ENCODE measurements at regions not wholly inside any gene's neighbourhood (a gene's known extent, or its start where the extent isn't known, plus 50 kb on each side); places are given as distances from the start of the nearest gene placed in this dataset.
"Not testable (repeated sequence)": the region's sequence is repeated elsewhere in the genome, so short reads cannot be mapped to it uniquely, and the experiment has no call there.

- POLR2A ChIA-PET = interaction anchor here (1.4 kb wide), 1 partner anchor 20 kb away, joined by 4 read pairs; no protein-coding TSS in a partner anchor
- DNase-seq (ENCODE audit: low read depth, low spot score) = no peak
- no peak overlapping the region for H3K4me3 ChIP-seq (replicated peaks in 1 of 2; ENCODE audit: low read depth in 1 of 2, low read length in 2 of 2)
- H3K9ac ChIP-seq (ENCODE audit: low read length) = no peak overlapping the region
- H3K9me2 ChIP-seq (ENCODE audit: insufficient read depth) = no peaks in the 10 kb centered on the region
- H3K4me1 ChIP-seq (ENCODE audit: control insufficient read depth in 1 of 2, insufficient read depth in 2 of 2, low read length in 2 of 2) = no peaks in the 10 kb centered on the region
- no TSS peak for BruUV-seq (replicated peaks)
- no peak for ATAC-seq
- no peak overlapping the region for H3K4me2 ChIP-seq (ENCODE audit: low read length)
- no peaks in the 10 kb centered on the region for H4K20me1 ChIP-seq (ENCODE audit: insufficient read depth)
- intact Hi-C loops (cut with micrococcal nuclease) = no loop called here
- TF ChIP-seq, protein P1, sequence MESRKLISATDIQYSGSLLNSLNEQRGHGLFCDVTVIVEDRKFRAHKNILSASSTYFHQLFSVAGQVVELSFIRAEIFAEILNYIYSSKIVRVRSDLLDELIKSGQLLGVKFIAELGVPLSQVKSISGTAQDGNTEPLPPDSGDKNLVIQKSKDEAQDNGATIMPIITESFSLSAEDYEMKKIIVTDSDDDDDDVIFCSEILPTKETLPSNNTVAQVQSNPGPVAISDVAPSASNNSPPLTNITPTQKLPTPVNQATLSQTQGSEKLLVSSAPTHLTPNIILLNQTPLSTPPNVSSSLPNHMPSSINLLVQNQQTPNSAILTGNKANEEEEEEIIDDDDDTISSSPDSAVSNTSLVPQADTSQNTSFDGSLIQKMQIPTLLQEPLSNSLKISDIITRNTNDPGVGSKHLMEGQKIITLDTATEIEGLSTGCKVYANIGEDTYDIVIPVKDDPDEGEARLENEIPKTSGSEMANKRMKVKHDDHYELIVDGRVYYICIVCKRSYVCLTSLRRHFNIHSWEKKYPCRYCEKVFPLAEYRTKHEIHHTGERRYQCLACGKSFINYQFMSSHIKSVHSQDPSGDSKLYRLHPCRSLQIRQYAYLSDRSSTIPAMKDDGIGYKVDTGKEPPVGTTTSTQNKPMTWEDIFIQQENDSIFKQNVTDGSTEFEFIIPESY (IDR thresholded peaks at IDR 0.05; ENCODE audit: extremely low read depth, insufficient replicate concordance, low read length) = no peak
- no peak for TF ChIP-seq SP1 (IDR thresholded peaks at IDR 0.05; ENCODE audit: low read depth)
- no peak for TF ChIP-seq ZFX (IDR thresholded peaks at IDR 0.05)
- no peaks in the 10 kb centered on the region for H3K36me3 ChIP-seq (ENCODE audit: control insufficient read depth in 1 of 2, insufficient read depth in 2 of 2, low read length in 2 of 2)
- H3K27me3 ChIP-seq (ENCODE audit: insufficient read depth, low read length) = no peaks in the 10 kb centered on the region
- CTCF ChIA-PET = no interaction called here
- H3K27ac ChIP-seq (ENCODE audit: low read depth, low read length) = no peak overlapping the region
- H3K9me3 ChIP-seq (ENCODE audit: control insufficient read depth in 1 of 2, insufficient read depth in 1 of 2, low read depth in 1 of 2, low read length in 2 of 2) = no peaks in the 10 kb centered on the region
- H3K79me2 ChIP-seq (ENCODE audit: insufficient read depth, low read length) = no peaks in the 10 kb centered on the region
- RAD21 ChIA-PET (ENCODE audit: low non-redundant PET in 1 of 2, low total read pairs in 2 of 2, uncharacterized antibody in 2 of 2, unreplicated experiment in 2 of 2) = no interaction called here
- H2AFZ ChIP-seq (ENCODE audit: low read depth, low read length, poor library complexity, severe bottlenecking) = no peak overlapping the region
Measured at GRCh38 chr14:51596488-51597117, 55.1 kb upstream of the FRMD6 start.

- CTCF ChIA-PET = no interaction called here
- no peak overlapping the region for H2AFZ ChIP-seq (ENCODE audit: low read depth, low read length, poor library complexity, severe bottlenecking)
Measured at GRCh38 chr14:51597261-51598001, 54.3 kb upstream of the FRMD6 start.

GRCh38 chr14:51598924-51599600 is 52.6 kb upstream of the FRMD6 start:
- intact Hi-C loops (cut with micrococcal nuclease); CTCF ChIA-PET; H3K79me2 ChIP-seq (ENCODE audit: insufficient read depth, low read length); RAD21 ChIA-PET (ENCODE audit: low non-redundant PET in 1 of 2, low total read pairs in 2 of 2, uncharacterized antibody in 2 of 2, unreplicated experiment in 2 of 2); H2AFZ ChIP-seq (ENCODE audit: low read depth, low read length, poor library complexity, severe bottlenecking); H3K4me2 ChIP-seq (ENCODE audit: low read length); DNase-seq (ENCODE audit: low read depth, low spot score); H3K27me3 ChIP-seq (ENCODE audit: insufficient read depth, low read length); H3K9me2 ChIP-seq (ENCODE audit: insufficient read depth); H3K36me3 ChIP-seq (ENCODE audit: control insufficient read depth in 1 of 2, insufficient read depth in 2 of 2, low read length in 2 of 2); POLR2A ChIA-PET; H3K4me1 ChIP-seq (ENCODE audit: control insufficient read depth in 1 of 2, insufficient read depth in 2 of 2, low read length in 2 of 2); H4K20me1 ChIP-seq (ENCODE audit: insufficient read depth); H3K4me3 ChIP-seq (replicated peaks in 1 of 2; ENCODE audit: low read depth in 1 of 2, low read length in 2 of 2); ATAC-seq; H3K9ac ChIP-seq (ENCODE audit: low read length); H3K9me3 ChIP-seq (ENCODE audit: control insufficient read depth in 1 of 2, insufficient read depth in 1 of 2, low read depth in 1 of 2, low read length in 2 of 2); H3K27ac ChIP-seq (ENCODE audit: low read depth, low read length); BruUV-seq (replicated peaks): not testable (repeated sequence)

More at GRCh38 chr14:51597261-51598001, 54.3 kb upstream of the FRMD6 start:
- DNase-seq (ENCODE audit: low read depth, low spot score) (no peak), ATAC-seq (no peak)
- POLR2A ChIA-PET = interaction anchor here (1.4 kb wide), 1 partner anchor 20 kb away, joined by 4 read pairs; no protein-coding TSS in a partner anchor
- TF ChIP-seq ELF1 (IDR thresholded peaks at IDR 0.05; ENCODE audit: borderline replicate concordance, low read depth) (no peak), POLR2A (IDR thresholded peaks at IDR 0.05; ENCODE audit: borderline replicate concordance, extremely low read depth, insufficient read depth, insufficient read length) (no peak), SP1 (IDR thresholded peaks at IDR 0.05; ENCODE audit: low read depth) (no peak), ZFX (IDR thresholded peaks at IDR 0.05) (no peak), JUND (IDR thresholded peaks at IDR 0.05) (no peak), ZNF274 (IDR thresholded peaks at IDR 0.05; ENCODE audit: low read depth, low read length) (no peak)
- H3K4me3 ChIP-seq (replicated peaks in 1 of 2; ENCODE audit: low read depth in 1 of 2, low read length in 2 of 2) = no peak overlapping the region
- no peaks in the 10 kb centered on the region for H3K9me3 ChIP-seq (ENCODE audit: control insufficient read depth in 1 of 2, insufficient read depth in 1 of 2, low read depth in 1 of 2, low read length in 2 of 2)
- H3K4me2 ChIP-seq (ENCODE audit: low read length) = no peak overlapping the region
- no peaks in the 10 kb centered on the region for H3K27me3 ChIP-seq (ENCODE audit: insufficient read depth, low read length)
- no peak overlapping the region for H3K9ac ChIP-seq (ENCODE audit: low read length)
- no peaks in the 10 kb centered on the region for H3K36me3 ChIP-seq (ENCODE audit: control insufficient read depth in 1 of 2, insufficient read depth in 2 of 2, low read length in 2 of 2)
- H4K20me1 ChIP-seq (ENCODE audit: insufficient read depth) = no peaks in the 10 kb centered on the region
- RAD21 ChIA-PET (ENCODE audit: low non-redundant PET in 1 of 2, low total read pairs in 2 of 2, uncharacterized antibody in 2 of 2, unreplicated experiment in 2 of 2) = no interaction called here
- BruUV-seq (replicated peaks) = no TSS peak
- H3K27ac ChIP-seq (ENCODE audit: low read depth, low read length) = no peak overlapping the region
- H3K4me1 ChIP-seq (ENCODE audit: control insufficient read depth in 1 of 2, insufficient read depth in 2 of 2, low read length in 2 of 2) = no peaks in the 10 kb centered on the region
- no peaks in the 10 kb centered on the region for H3K79me2 ChIP-seq (ENCODE audit: insufficient read depth, low read length)
- intact Hi-C loops (cut with micrococcal nuclease) = no loop called here
- no peaks in the 10 kb centered on the region for H3K9me2 ChIP-seq (ENCODE audit: insufficient read depth)
